GM21717 (cell line): ENCODE measurements at regions not wholly inside any gene's neighbourhood (a gene's known extent, or its start where the extent isn't known, plus 50 kb on each side); places are given as distances from the start of the nearest gene placed in this dataset.
"Not testable (repeated sequence)": the region's sequence is repeated elsewhere in the genome, so short reads cannot be mapped to it uniquely, and the experiment has no call there.

ENCODE experiments used
- ATAC-seq: cut with Tn5 transposase; IDR thresholded peaks from one replicate; pipeline ENCODE4 v1.9.1; 2021; ENCODE audit warnings: mild to moderate bottlenecking, moderate library complexity; ENCODE audit not compliant: unreplicated experiment

DNA sequence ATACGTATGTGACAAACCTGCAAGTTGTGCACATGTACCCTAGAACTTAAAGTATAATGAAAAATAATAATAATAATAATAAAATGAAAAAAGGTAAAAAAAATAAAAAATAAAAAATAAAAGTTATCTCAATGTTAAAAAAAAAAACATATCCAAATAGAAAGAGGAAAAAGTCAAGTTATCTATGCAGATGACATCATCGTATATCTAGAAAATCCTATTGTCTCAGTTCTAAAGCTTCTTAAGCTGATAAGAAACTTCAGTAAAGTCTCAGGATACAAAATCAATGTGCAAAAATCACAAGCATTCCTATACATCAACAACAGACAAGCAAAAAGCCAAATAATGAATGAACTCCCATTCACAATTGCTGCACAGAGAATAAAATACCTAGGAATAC, 466.6 kb upstream of the PHF14 start:
- ATAC-seq: no peak

DNA sequence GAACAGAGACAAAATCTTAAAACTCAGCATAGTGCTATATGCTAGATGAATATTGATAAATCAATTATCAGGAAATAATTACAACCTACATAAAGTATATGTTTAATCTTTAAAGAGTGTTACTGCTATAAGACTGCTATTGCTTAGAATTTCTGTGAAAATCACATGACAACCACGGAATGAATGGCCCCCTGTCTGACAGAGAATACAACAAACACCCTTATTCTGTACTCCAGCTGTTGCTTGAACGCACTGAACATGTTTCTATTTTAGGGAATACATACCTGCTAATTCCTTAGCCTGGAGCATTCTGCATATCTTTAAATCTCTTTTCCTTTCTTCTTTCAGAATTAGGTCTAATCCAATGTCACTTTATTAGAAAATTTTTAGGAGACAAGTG, 452.4 kb upstream of the PHF14 start:
- no peak for ATAC-seq

DNA sequence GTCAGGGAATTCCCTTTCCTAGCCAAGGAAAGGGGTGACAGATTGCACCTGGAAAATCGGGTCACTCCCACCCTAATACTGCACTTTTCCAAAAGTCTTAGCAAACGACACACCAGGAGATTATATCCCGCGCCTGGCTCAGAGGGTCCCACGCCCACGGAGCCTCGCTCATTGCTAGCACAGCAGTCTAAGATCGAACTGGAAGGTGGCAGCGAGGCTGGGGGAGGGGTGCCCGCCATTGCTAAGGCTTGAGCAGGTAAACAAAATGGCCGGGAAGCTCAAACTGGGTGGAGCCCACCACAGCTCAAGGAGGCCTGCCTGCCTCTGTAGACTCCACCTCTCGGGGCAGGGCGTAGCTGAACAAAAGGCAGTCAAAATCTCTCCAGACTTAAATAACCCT, 440.2 kb upstream of the PHF14 start:
- not testable (repeated sequence) for ATAC-seq

DNA sequence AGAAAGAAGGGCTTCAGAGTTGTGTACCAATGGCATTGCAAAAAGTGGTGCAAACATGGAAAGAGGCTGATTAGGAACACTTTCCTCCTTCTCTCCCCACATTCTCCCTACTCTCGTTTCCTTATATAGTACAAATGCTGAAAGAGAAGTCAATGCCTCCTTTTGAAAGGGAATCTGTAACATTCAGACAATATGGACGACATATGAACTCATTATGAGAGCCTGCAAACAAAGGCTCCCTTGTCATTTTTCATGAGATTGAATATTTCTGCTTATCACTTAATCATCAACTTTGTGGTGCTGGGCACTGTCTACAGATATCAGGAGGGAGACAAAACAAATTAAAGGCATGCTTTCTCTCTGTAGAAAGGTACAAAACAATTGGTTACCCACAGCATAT, 437.1 kb upstream of the PHF14 start:
- no peak for ATAC-seq

DNA sequence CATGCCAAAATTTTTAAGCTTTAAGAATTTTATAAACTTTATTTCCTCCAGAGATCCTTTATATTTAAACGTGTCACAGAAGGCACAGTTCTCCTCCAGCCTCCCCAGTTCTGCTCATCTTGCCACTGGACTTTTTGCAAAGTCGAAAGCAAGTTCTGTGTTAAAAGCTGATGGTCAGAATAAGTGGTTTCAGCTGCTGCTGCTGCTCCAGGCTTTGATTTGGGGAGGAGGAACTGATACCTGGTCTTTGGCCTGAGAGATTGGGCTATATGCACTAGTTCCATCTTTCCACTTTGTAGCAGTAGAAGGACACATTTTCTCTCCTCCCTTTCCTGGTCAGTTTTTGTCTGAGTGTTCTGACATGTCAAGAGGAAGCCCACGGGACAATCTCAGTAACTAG, 435.9 kb upstream of the PHF14 start:
- ATAC-seq: no peak

DNA sequence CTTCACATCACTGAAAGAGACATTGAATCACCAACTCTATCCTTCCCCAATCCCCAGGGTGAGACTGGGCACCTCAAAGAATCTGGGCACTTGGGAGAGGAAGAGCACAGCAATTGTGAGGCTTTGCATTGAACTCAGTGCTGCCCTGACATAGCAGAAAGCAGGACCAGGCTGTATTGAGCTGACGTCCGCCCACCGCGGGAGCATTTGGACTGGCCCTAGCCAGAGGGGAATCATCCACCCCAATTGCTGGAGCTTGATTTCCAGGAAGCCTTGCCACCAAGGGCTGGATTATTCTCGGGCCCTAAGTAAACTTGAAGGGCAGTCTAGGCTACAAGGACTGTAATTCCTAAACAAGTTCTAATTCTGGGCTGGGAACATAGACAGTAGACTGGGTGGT, 416.3 kb upstream of the PHF14 start:
- ATAC-seq: no peak

DNA sequence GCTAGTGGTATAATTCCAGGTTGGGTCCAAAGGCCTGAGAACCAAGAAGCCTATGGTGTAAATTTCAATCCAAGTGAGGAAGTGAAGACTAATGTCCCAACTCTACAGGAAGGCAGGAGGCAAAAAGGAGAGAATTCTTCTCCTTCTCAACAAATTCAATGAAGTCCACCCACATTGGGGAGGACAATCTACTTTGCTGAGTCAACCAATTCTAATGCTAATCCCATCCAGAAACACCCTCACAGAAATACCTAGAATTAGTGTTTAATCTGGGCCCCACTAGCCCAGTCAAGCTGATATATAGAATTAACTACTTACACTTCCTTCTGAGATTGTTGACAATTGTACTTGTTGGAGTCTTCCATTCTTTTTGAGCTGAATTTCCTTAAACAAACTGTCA, 413.2 kb upstream of the PHF14 start:
- no peak for ATAC-seq

DNA sequence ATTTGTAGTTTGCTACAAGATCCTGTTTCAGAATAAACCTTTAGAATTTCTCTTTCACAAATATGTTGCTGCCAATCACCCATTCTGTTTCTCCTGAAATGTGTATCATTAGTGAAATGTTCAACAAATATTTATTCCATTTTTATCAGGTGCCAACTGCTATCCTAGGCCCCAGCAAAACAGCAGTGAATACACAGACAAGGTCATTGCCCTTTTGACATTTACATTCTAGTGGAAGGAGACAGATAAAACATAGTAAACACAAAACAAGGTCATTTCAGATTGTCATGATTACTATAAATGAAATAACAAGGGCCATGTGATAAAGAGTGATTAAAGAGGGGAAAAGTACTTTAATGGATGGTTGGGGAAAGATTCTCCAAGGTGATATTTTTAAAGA, 404.8 kb upstream of the PHF14 start:
- no peak for ATAC-seq

DNA sequence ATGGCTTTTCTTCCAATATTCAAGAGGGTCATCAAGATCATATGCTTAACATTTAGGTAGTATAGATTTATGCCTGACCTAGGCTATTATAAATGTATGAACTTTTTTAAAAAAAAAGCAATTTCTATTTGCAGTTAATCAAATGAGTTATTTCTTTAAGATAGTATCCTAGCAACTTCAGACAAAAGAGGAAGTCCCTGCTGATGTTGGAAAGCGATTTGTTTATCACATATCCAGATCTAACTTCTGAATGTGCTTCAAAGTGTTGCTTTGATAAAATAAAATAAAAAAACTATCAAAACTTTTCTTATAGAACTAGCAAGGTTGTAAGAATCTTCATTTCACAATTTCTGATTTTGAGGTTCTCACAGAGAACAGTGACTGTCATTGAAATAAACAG, 401.9 kb upstream of the PHF14 start:
- no peak for ATAC-seq

DNA sequence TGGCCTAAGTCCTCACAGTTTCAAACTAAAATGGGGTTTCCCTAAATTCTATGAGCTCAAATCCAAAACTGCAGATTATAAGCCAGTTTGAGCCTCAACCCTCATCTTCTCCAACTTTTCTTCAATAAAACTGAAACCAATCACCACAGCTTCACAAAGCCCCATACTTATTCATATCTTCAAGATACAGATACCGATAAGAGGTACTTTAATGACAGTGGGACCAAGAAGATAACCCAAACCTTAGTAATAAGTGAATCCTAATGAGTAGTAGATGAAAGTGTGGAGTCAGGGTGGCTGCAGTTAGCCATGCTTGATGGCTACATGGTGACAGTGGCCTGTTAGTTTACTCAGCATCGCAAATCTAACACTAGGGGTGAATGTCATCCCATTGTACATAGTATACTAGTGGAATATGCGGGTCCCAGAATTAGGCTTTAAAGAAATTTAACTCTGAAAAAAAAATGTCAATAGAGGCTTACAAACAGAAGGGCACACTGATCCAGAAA, 395.8 kb upstream of the PHF14 start:
- no peak for ATAC-seq

DNA sequence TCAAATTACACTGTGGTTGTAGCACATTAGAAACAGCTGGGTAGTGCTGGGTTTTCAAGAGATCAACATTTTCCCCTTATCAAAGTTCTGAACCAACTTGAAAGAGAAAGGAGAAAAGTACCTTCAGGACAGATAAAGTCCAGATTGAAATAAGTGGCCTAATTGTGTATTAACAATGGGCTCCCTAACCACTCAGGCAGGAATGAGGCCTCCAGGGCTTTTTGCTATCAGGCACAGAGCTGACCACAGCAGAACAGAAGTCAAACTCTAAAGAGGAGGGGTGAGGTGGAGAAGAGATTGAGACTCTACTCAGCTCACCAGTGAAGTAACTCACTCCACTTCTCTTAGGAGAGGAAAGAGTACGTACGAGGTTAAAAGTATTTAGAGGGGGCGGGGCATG, 394.1 kb upstream of the PHF14 start:
- ATAC-seq: no peak

DNA sequence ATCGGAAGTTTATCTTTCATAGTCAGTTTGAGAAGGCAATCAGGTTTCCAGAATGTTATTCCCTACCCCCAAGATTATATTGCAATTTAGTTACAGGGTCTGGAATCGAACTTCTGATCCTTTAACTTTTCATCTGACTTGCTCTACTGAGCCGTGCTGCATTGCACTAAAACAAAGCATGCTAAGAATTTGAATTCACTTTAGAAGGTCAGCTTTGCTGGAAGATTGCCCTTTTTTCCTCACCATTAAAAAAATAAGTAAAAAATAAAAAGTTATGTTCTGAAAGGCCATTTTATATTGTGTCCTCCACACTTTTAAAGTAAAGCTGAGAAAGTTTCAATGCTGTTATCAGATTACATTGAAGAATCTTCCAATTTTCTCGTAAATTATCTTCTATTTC, 388.8 kb upstream of the PHF14 start:
- ATAC-seq: no peak

DNA sequence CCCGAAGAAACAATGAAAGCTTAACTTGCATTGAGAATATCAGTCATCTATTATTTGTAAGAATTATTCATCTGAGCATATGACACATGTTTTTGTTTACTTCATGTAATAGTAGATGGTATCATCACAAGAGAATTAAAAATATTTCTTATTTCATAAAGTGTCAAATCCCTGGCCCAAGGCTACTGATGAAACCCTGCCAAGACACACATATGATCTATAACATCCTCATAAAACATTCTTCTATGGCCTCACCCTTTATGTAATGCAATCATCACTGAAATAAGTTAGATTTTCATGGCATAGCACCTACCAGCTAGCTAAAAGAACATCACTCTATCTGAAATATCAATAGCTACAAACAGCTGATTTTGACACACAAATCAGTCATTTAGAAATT, 385.6 kb upstream of the PHF14 start:
- ATAC-seq: no peak

DNA sequence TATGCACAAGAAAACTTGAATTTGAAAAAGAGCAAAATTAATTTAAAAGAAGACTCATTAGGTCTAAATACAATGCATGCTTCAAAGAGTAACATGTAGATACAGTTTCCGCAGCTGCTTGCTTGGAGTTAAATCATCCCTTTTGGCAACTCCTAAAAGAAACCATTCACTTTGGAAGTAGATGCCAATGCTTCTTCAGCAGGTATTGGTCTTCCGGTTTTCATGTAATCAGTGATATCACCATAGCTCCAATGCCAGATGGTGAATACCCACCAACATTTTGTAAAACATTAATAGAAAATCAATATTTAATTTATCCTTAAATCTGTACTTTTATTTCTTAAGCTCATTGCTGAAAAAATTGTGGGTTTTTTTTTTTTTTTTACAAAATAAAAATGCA, 381.1 kb upstream of the PHF14 start:
- ATAC-seq: no peak

DNA sequence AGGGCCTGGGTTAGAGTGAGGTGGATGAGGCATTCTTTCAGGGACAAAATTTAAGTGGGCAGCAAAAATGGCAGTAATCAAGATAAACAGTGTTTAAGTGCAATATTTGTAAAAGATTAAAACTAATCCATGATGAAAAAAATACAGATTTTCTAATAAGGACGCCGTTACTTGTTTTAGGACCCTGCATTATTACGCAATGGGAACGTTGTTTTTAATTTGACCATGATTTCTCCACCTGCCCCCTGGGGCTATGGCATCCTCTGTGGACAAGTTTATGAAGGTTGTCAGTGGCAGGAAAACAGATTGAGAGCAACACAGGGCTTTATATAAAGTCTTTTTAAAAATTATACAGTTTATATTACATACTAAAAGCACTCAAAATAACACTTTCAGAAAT, 380.6 kb upstream of the PHF14 start:
- no peak for ATAC-seq

DNA sequence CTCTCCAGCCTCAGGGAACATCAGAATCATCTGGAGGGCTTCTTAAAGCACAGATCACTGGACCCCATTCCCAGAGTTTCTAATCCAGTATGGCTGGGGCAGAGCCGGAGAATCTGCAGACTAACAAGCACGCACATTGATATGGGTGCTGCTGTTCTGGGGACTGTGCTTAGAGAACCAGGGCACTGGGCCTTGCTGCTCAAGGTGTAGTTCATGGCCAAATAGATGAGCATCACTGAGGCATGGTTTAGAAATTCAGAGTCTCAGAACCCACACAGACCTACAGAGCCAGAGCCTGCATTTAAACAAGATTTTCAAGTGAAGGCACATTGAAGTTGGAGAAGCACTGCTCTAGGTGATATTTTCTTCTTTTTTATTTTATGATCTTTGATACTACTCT, 376.8 kb upstream of the PHF14 start:
- ATAC-seq: no peak

DNA sequence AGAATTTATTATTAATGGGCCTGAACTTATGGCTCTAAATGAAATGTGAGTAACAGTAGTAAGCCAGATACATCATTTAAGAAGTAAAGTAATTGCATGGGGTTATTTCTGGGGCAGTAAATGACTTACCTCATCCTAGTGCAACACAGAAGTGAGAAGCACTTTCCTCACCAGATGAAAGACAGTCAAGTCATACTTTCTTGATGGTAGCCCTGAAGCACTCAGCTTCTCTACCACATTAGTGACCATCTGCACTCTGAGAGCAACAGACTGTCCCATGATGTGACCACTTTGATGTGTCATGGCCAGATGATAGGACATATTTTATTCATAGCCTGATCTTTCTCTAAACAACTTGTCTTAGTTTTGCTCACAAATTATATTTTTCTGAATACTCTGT, 369.5 kb upstream of the PHF14 start:
- no peak for ATAC-seq

DNA sequence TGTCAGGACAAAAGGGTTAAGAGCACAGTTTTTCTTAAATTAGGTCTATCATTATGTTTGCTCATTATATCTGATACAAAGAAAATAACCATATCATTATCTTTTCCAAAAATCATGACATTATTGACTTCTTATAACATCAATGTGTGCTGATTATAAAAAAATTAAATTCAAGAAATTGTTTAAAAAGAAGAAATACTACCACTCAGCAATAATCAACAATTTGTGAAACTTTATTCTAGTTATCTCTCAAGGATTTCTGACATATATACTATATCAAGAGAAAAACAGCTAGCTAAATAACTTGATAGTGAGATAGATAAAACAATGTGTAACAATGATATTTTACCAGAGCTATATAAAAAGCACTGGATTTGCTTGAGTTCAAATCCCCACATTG, 360.7 kb upstream of the PHF14 start:
- no peak for ATAC-seq

DNA sequence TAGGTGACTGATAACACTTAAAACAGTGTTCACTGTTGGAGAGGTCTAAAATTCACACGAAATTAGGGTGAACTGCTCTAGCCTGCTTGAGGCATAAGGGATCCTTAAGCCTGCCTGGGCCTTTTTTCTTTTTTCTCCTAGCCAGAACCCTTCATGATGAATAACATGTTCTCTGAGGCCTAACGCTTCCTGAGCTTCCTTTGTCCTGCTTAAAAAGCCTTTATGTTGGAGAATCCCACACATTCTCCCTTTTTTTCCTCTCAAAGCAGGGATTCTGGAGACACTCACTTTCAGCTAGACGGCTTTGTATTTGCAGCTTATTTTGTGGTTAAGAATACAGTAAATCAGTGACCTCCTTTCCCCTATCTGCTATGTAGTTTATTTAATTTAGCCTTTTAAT, 354.7 kb upstream of the PHF14 start:
- no peak for ATAC-seq

DNA sequence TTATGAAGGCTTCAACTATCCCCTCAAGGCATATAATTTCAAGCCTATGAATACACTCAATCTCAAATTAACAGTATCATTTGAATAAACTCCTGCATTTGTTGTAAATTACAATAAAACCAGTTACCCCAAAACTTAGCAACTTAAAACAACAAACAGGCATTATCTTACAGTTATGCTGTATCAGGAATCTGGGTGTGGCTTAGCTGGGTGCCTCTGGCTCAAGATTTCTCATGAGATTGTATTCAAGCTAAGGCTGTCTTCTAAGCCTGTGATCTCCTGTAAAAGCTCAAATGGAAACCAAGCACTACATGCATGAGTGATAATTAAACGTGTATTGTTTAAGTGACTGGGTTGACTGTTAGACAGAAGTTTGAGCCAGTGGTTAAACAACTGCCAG, 341.0 kb upstream of the PHF14 start:
- ATAC-seq: no peak

DNA sequence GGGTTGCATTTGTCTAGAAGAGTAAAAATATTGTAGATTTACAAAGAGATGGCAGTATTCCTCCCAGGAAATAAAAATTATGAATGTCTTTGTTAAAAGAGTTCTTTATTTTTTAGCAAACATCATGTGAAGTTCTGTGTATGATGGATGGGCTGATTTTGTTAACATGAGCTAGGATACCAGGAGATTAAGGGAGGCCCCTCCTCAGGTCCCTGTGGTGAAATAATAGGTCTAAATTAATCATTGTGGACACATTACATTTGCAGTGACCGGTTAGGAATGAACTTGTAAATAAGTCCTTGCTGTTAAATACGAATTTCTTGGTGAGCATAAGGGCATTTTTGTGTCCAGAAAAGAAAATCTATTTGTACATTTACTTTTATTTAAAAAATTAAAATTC, 339.4 kb upstream of the PHF14 start:
- no peak for ATAC-seq

DNA sequence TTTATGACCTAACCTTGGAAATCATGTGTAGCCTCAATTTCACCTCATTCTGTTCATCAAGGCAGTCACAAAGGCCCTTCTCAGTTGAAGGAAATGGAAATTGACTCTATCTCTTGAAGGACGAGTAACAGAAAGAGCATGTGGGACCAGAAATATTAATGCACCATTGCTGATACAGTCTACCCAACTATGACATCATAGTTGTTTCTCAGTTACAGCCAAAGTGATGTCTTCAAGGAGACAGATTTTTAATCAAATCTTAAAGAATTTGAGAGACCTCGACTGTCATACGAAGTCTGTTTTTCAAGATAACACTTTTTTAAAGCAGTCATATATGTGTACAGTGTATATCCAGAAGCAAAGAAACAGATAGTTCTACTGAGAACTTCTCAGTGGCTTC, 335.7 kb upstream of the PHF14 start:
- no peak for ATAC-seq

DNA sequence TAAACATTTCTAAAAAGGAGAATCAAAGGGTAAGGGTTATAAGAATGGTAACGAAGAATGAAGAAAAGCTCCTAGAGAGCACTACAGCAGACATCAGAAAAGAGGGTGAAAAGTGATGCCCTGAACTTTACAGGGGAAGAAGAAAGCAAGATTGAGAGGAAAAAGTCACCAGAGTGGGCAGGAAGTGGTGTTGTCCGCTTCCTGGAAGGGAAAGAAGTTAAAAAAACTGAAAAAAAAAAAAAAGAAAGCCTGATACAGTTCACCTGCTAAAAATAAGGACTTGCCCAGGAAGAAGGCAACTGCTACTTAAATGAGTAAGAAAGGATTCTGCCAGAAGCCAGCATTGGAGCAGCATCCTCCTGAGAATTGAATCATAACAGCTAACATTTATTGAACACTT, 330.1 kb upstream of the PHF14 start:
- no peak for ATAC-seq

DNA sequence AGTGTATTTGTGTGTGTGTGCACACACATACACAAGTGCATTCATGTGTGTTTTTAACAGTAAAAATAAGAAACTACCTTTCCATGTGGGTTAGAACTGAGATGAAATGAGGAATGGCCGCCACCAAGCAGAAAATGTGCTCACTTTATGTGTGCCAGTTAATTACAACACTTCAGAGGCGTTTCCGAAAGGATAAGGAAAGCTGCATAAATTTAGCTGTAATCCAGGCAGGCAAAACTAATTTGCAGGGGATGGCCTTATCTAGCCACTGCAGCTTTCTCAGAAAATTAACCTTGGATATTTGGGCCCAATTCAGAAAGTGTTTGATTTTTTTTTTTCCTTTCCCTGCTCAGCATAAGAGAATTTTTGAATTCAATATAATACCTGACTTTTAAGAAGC, 328.8 kb upstream of the PHF14 start:
- no peak for ATAC-seq
